T-cell (primary cell): ENCODE measurements at regions not wholly inside any gene's neighbourhood (a gene's known extent, or its start where the extent isn't known, plus 50 kb on each side); places are given as distances from the start of the nearest gene placed in this dataset.

Experiments used
- ATAC-seq, 4 experiments: fragments of 200-7000 bp in 3 of 4; fragments of 150-1000 bp in 1 of 4; cut with Tn5 transposase; replicated peaks in 1 of 4; 1 replicate in 3 of 4; 2 replicates in 1 of 4; pipeline ENCODE4 v1.10.0; 2021; ENCODE audit warnings: moderate library complexity in 3 of 4, mild to moderate bottlenecking in 2 of 4, moderate number of reproducible peaks in 1 of 4
- CTCF ChIA-PET, 2 donors: fragments of 300-600 bp; sonication (Branson Sonifier 250); formaldehyde crosslinking; loops; one replicate each; lab custom pipeline; 2022; ENCODE audit warnings: antibody characterized with exemption in 2 of 2; lab: Charles Lee
- POLR2A ChIA-PET, 2 donors: fragments of 300-600 bp; sonication (Branson Sonifier 250); formaldehyde crosslinking; loops; one replicate each; lab custom pipeline; 2022; ENCODE audit warnings: antibody characterized with exemption in 2 of 2; lab: Charles Lee
- DNase-seq, 35 experiments: peaks; one replicate each; pipeline versions ENCODE4 v3.0.0 to v3.0.0-alpha.2; 2013 to 2023
- H3K27ac ChIP-seq: one replicate; pipeline ENCODE4 v1.5.1; 2013; ENCODE audit warnings: low read length
- H3K27me3 ChIP-seq, 2 experiments: replicated peaks in 1 of 2; 1 replicate in 1 of 2; 2 replicates in 1 of 2; pipeline versions ENCODE4 v1.6.1 to v1.7.0; 2013; ENCODE audit warnings: low read length in 1 of 2, mixed read lengths in 1 of 2; ENCODE audit not compliant: control insufficient read depth in 2 of 2, insufficient read depth in 2 of 2; ENCODE audit errors: extremely low read depth in 1 of 2
- H3K36me3 ChIP-seq, 2 donors: 1 replicate in 1 of 2; 2 replicates in 1 of 2; pipeline versions ENCODE4 v1.6.1 to v1.7.0; 2013; ENCODE audit warnings: low read length in 1 of 2; ENCODE audit not compliant: control insufficient read depth in 2 of 2, insufficient read depth in 1 of 2; ENCODE audit errors: extremely low read depth in 1 of 2
- H3K4me1 ChIP-seq, 2 experiments: 1 replicate in 1 of 2; 2 replicates in 1 of 2; pipeline versions ENCODE4 v1.6.1 to v1.7.0; 2013; ENCODE audit warnings: low read length in 2 of 2, mixed read lengths in 1 of 2; ENCODE audit not compliant: insufficient read depth in 2 of 2, control insufficient read depth in 1 of 2; ENCODE audit errors: extremely low read depth in 1 of 2
- H3K4me3 ChIP-seq, 2 donors: 1 replicate in 1 of 2; 2 replicates in 1 of 2; pipeline versions ENCODE4 v1.5.1 to v1.7.0; 2013; ENCODE audit warnings: mild to moderate bottlenecking in 2 of 2, low read length in 1 of 2, moderate library complexity in 1 of 2; ENCODE audit not compliant: control insufficient read depth in 1 of 2; ENCODE audit errors: extremely low read depth in 1 of 2
- H3K9me3 ChIP-seq: 2 replicates; pipeline ENCODE4 v1.7.0; 2013
- H3K27ac Mint-ChIP-seq, 2 donors: one replicate each; pipeline ENCODE4 v1.8.0; 2020 to 2021; ENCODE audit warnings: mild to moderate bottlenecking in 2 of 2, mixed read lengths in 2 of 2
- H3K27me3 Mint-ChIP-seq, 2 donors: one replicate each; pipeline ENCODE4 v1.8.0; 2021 to 2022; ENCODE audit warnings: mixed read lengths in 2 of 2
- H3K36me3 Mint-ChIP-seq: one replicate; pipeline ENCODE4 v1.8.0; 2021; ENCODE audit warnings: mixed read lengths
- H3K4me1 Mint-ChIP-seq, 3 donors: one replicate each; pipeline ENCODE4 v1.8.0; 2020 to 2022; ENCODE audit warnings: mixed read lengths in 3 of 3, mild to moderate bottlenecking in 1 of 3
- H3K4me3 Mint-ChIP-seq, 3 donors: one replicate each; pipeline ENCODE4 v1.8.0; 2020 to 2022; ENCODE audit warnings: mild to moderate bottlenecking in 3 of 3, mixed read lengths in 3 of 3, moderate library complexity in 3 of 3
- H3K9me3 Mint-ChIP-seq, 3 donors: one replicate each; pipeline ENCODE4 v1.8.0; 2020 to 2022; ENCODE audit warnings: mixed read lengths in 3 of 3
- WGBS: methylation state at CpG from one replicate; pipeline ENCODE4 v1.1.5; 2013; ENCODE audit warnings: missing lambda C conversion rate; ENCODE audit not compliant: insufficient coverage; 5-methylcytosine and 5-hydroxymethylcytosine counted together

- Mint-ChIP-seq H3K36me3 (no peaks in the 10 kb centered on the region), H3K4me1 (no peaks in the 10 kb centered on the region), H3K9me3 (peaks cover 0 to 4% (median 0%) of the 10 kb centered on the region in 3 donors), H3K4me3 (no peak overlapping the region), H3K27me3 (peaks cover 0 to 4% of the 10 kb centered on the region in 2 donors), H3K27ac (no peak overlapping the region)
- ATAC-seq = no peak
- WGBS = no CpG with 5 or more reads among the region's 10 CpGs
- H3K27me3 ChIP-seq = no peaks in the 10 kb centered on the region
- H3K27ac ChIP-seq = no peak overlapping the region
- H3K36me3 ChIP-seq = no peaks in the 10 kb centered on the region
- H3K4me1 ChIP-seq = no peaks in the 10 kb centered on the region
- POLR2A ChIA-PET = no interaction called here
- no peak overlapping the region for H3K4me3 ChIP-seq
- no peak for DNase-seq
- CTCF ChIA-PET = no interaction called here
- H3K9me3 ChIP-seq = no peaks in the 10 kb centered on the region
Observed at GRCh38 chr5:168006456-168007130, 284.9 kb upstream of the WWC1 start.

DNA sequence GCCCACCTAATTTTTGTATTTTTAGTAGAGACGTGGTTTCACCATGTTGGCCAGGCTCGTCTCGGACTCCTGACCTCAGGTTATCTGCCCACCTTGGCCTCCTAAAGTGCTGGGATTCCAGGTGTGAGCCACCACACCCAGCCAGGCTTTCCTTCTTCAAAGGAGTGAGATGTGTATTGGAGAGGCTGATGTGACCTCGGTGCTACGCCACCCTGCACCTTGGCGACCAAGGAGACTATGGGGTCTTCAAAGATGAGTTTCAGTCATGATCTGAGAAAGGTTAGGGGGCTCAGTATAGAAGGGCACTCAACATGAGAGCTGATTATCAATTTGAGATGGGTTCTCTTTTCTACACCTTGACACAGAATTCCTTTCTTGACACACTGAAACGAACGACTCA lies 284.2 kb upstream of the WWC1 start:
- ChIA-PET CTCF (no interaction called here), POLR2A (no interaction called here)
- Histone ChIP-seq H3K4me3 (no peak overlapping the region), H3K27me3 (peaks cover 0 to 1% of the 10 kb centered on the region in 2 experiments), H3K36me3 (no peaks in the 10 kb centered on the region), H3K4me1 (no peaks in the 10 kb centered on the region), H3K27ac (no peak overlapping the region), H3K9me3 (no peaks in the 10 kb centered on the region)
- no peaks in the 10 kb centered on the region for H3K4me1 Mint-ChIP-seq
- no peak overlapping the region for H3K4me3 Mint-ChIP-seq
- no peaks in the 10 kb centered on the region for H3K36me3 Mint-ChIP-seq
- no peak overlapping the region for H3K27ac Mint-ChIP-seq
- DNase-seq (no peak), ATAC-seq (no peak)
- 100% methylated on average over 1 of the region's 8 CpGs for WGBS
- peaks cover 0 to 4% of the 10 kb centered on the region in 2 donors for H3K27me3 Mint-ChIP-seq
- peaks cover 0 to 4% (median 0%) of the 10 kb centered on the region in 3 donors for H3K9me3 Mint-ChIP-seq

DNA sequence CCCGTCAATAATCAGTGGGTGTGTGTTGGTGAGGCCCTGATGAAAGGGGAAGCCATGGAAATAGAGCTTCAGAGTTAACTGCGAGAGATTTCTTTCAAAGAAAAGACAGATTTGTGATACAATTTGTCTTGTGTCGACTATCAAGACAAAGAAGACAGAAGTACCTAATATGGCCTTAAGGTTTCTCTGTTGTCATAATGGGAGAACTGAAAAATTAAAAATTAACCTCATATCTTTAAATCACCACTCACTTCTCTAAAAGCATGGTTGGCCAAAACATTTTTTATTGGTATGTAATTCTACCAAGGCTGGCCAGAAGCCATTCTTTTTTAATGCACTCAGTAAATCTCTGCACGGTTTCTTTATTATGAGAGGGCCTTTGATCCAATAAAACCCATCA lies 282.9 kb upstream of the WWC1 start:
- Histone ChIP-seq H3K27me3 (peaks cover 0 to 3% of the 10 kb centered on the region in 2 experiments), H3K4me1 (no peaks in the 10 kb centered on the region), H3K27ac (no peak overlapping the region), H3K4me3 (no peak overlapping the region), H3K36me3 (no peaks in the 10 kb centered on the region), H3K9me3 (no peaks in the 10 kb centered on the region)
- Mint-ChIP-seq H3K4me1 (no peaks in the 10 kb centered on the region), H3K4me3 (no peak overlapping the region), H3K27ac (no peak overlapping the region), H3K27me3 (peaks cover 0 to 4% of the 10 kb centered on the region in 2 donors), H3K36me3 (no peaks in the 10 kb centered on the region), H3K9me3 (peaks cover 0 to 4% (median 0%) of the 10 kb centered on the region in 3 donors)
- ATAC-seq (no peak), DNase-seq (no peak)
- ChIA-PET POLR2A (no interaction called here), CTCF (no interaction called here)
- WGBS = 100% methylated on average over 1 of the region's 4 CpGs

- H3K4me3 Mint-ChIP-seq = no peak overlapping the region
- no peak for ATAC-seq
- Histone ChIP-seq H3K27me3 (peaks cover 0 to 3% of the 10 kb centered on the region in 2 experiments), H3K9me3 (no peaks in the 10 kb centered on the region), H3K27ac (no peak overlapping the region), H3K36me3 (no peaks in the 10 kb centered on the region), H3K4me1 (no peaks in the 10 kb centered on the region), H3K4me3 (no peak overlapping the region)
- peaks cover 0 to 4% (median 0%) of the 10 kb centered on the region in 3 donors for H3K9me3 Mint-ChIP-seq
- WGBS = 40% methylated on average over 1 of the region's 6 CpGs
- ChIA-PET POLR2A (interaction anchor here in 1 of 2 donors (0.6 kb wide), 1 partner anchor 525 kb away, joined by 3 read pairs; no protein-coding TSS in a partner anchor), CTCF (no interaction called here)
- no peaks in the 10 kb centered on the region for H3K36me3 Mint-ChIP-seq
- no peak overlapping the region for H3K27ac Mint-ChIP-seq
- H3K27me3 Mint-ChIP-seq = peaks cover 0 to 4% of the 10 kb centered on the region in 2 donors
- DNase-seq = no peak
- no peaks in the 10 kb centered on the region for H3K4me1 Mint-ChIP-seq
Observed at GRCh38 chr5:168011096-168011495, 280.3 kb upstream of the WWC1 start.

GRCh38 chr5:168012006-168012405 lies 279.4 kb upstream of the WWC1 start:
- no peak overlapping the region for H3K4me3 Mint-ChIP-seq
- H3K36me3 ChIP-seq = no peaks in the 10 kb centered on the region
- H3K27ac ChIP-seq = no peak overlapping the region
- H3K4me1 Mint-ChIP-seq = no peaks in the 10 kb centered on the region
- no peaks in the 10 kb centered on the region for H3K36me3 Mint-ChIP-seq
- H3K9me3 ChIP-seq = no peaks in the 10 kb centered on the region
- peaks cover 0 to 4% (median 0%) of the 10 kb centered on the region in 3 donors for H3K9me3 Mint-ChIP-seq
- no peak for DNase-seq
- H3K27me3 Mint-ChIP-seq = peaks cover 0 to 4% of the 10 kb centered on the region in 2 donors
- peaks cover 0 to 3% of the 10 kb centered on the region in 2 experiments for H3K27me3 ChIP-seq
- WGBS = 57% methylated on average over 1 of the region's 5 CpGs
- ChIA-PET CTCF (no interaction called here), POLR2A (interaction anchor here in 1 of 2 donors (0.6 kb wide), 1 partner anchor 526 kb away, joined by 3 read pairs; no protein-coding TSS in a partner anchor)
- no peak overlapping the region for H3K27ac Mint-ChIP-seq
- H3K4me1 ChIP-seq = no peaks in the 10 kb centered on the region
- H3K4me3 ChIP-seq = no peak overlapping the region
- no peak for ATAC-seq

GRCh38 chr5:168013546-168013945 lies 277.9 kb upstream of the WWC1 start:
- CTCF ChIA-PET = no interaction called here
- Histone ChIP-seq H3K9me3 (no peaks in the 10 kb centered on the region), H3K36me3 (no peaks in the 10 kb centered on the region), H3K4me3 (no peak overlapping the region), H3K4me1 (no peaks in the 10 kb centered on the region), H3K27ac (no peak overlapping the region), H3K27me3 (peaks cover 0 to 3% of the 10 kb centered on the region in 2 experiments)
- Mint-ChIP-seq H3K4me1 (no peaks in the 10 kb centered on the region), H3K36me3 (no peaks in the 10 kb centered on the region), H3K9me3 (peaks cover 0 to under 1% (median 0%) of the 10 kb centered on the region in 3 donors), H3K27me3 (no peaks in the 10 kb centered on the region), H3K4me3 (no peak overlapping the region), H3K27ac (no peak overlapping the region)
- 93% methylated on average over 3 of the region's 4 CpGs for WGBS
- ATAC-seq (no peak), DNase-seq (no peak)
- POLR2A ChIA-PET = no interaction called here
